Suprapubic skin (tissue), 4 donors: ENCODE measurements at regions not wholly inside any gene's neighbourhood (a gene's known extent, or its start where the extent isn't known, plus 50 kb on each side); places are given as distances from the start of the nearest gene placed in this dataset.

Source experiments
- DNase-seq, 2 donors: peaks; one replicate each; pipeline ENCODE4 v3.0.0-alpha.2; 2019; ENCODE audit warnings: low spot score in 2 of 2
- H3K27ac ChIP-seq: fragments of 200-600 bp; sonication (generic); one replicate; pipeline ENCODE4 v1.5.1; 2019
- H3K27me3 ChIP-seq: fragments of 200-600 bp; sonication (generic); one replicate; pipeline ENCODE4 v1.5.1; 2019
- H3K36me3 ChIP-seq: fragments of 200-600 bp; sonication (generic); one replicate; pipeline ENCODE4 v1.5.1; 2019
- H3K4me1 ChIP-seq: fragments of 200-600 bp; sonication (generic); one replicate; pipeline ENCODE4 v1.5.1; 2019
- H3K4me3 ChIP-seq: fragments of 200-600 bp; sonication (generic); one replicate; pipeline ENCODE4 v1.5.1; 2019; ENCODE audit warnings: mild to moderate bottlenecking
- H3K9me3 ChIP-seq: fragments of 200-600 bp; sonication (generic); one replicate; pipeline ENCODE4 v1.5.1; 2019
- CTCF ChIP-seq, 2 donors: fragments of 200-600 bp in 1 of 2; fragments of 450-650 bp in 1 of 2; sonication (generic) in 1 of 2; IDR thresholded peaks; one replicate each; pipeline ENCODE4 v1.5.1; 2016 to 2019; ENCODE audit warnings: antibody characterized with exemption in 2 of 2, mild to moderate bottlenecking in 1 of 2, moderate library complexity in 1 of 2
- EP300 ChIP-seq: sonication (generic); formaldehyde crosslinking; IDR thresholded peaks from one replicate; pipeline ENCODE4 v1.6.1; 2017; ENCODE audit warnings: antibody characterized with exemption
- POLR2A ChIP-seq, 2 donors: fragments of 450-650 bp; IDR thresholded peaks; one replicate each; pipeline ENCODE4 v1.6.1; 2017; ENCODE audit warnings: antibody characterized with exemption in 2 of 2, mild to moderate bottlenecking in 2 of 2, moderate library complexity in 2 of 2
- POLR2AphosphoS5 ChIP-seq, 3 donors: sonication (generic); formaldehyde crosslinking; IDR thresholded peaks; one replicate each; pipeline ENCODE4 v1.6.1; 2017; ENCODE audit warnings: antibody characterized with exemption in 3 of 3
- WGBS: methylation state at CpG from one replicate; pipeline ENCODE4 v1.1.5; 2018; 5-methylcytosine and 5-hydroxymethylcytosine counted together

- WGBS: 85% methylated on average over 3 of the region's 3 CpGs
- Histone ChIP-seq H3K27me3 (no peaks in the 10 kb centered on the region), H3K36me3 (no peaks in the 10 kb centered on the region), H3K27ac (no peak overlapping the region), H3K4me3 (no peak overlapping the region), H3K9me3 (no peaks in the 10 kb centered on the region), H3K4me1 (no peaks in the 10 kb centered on the region)
- TF ChIP-seq EP300 (no peak), POLR2AphosphoS5 (IDR thresholded peaks at IDR 0.05) (no peak), CTCF (IDR thresholded peaks at IDR 0.05) (no peak), POLR2A (IDR thresholded peaks at IDR 0.05) (no peak)
- DNase-seq: no peak
These were observed 499.2 kb upstream of the ATP2B1 start for GRCh38 chr12:90207799-90208198.

- no peaks in the 10 kb centered on the region for H3K4me1 ChIP-seq
- H3K36me3 ChIP-seq: no peaks in the 10 kb centered on the region
- WGBS: 90% methylated on average over 2 of the region's 2 CpGs
- no peak for DNase-seq
- H3K9me3 ChIP-seq: no peaks in the 10 kb centered on the region
- H3K27ac ChIP-seq: no peak overlapping the region
- H3K27me3 ChIP-seq: no peaks in the 10 kb centered on the region
- TF ChIP-seq EP300 (no peak), CTCF (IDR thresholded peaks at IDR 0.05) (no peak), POLR2AphosphoS5 (IDR thresholded peaks at IDR 0.05) (no peak), POLR2A (IDR thresholded peaks at IDR 0.05) (no peak)
- no peak overlapping the region for H3K4me3 ChIP-seq
These were observed 496.5 kb upstream of the ATP2B1 start for GRCh38 chr12:90205165-90205564.

- Histone ChIP-seq H3K9me3 (no peaks in the 10 kb centered on the region), H3K36me3 (no peaks in the 10 kb centered on the region), H3K27ac (no peak overlapping the region), H3K4me3 (no peak overlapping the region), H3K27me3 (no peaks in the 10 kb centered on the region), H3K4me1 (no peaks in the 10 kb centered on the region)
- TF ChIP-seq POLR2A (IDR thresholded peaks at IDR 0.05): no peak
- TF ChIP-seq EP300: no peak
- TF ChIP-seq CTCF (IDR thresholded peaks at IDR 0.05): no peak
- no peak for TF ChIP-seq POLR2AphosphoS5 (IDR thresholded peaks at IDR 0.05)
- 93% methylated on average over 1 of the region's 1 CpG for WGBS
- no peak for DNase-seq
These were observed 494.9 kb upstream of the ATP2B1 start for GRCh38 chr12:90203556-90203955.

- no peak for DNase-seq
- Histone ChIP-seq H3K4me3 (no peak overlapping the region), H3K36me3 (no peaks in the 10 kb centered on the region), H3K27ac (no peak overlapping the region), H3K27me3 (no peaks in the 10 kb centered on the region), H3K9me3 (no peaks in the 10 kb centered on the region), H3K4me1 (no peaks in the 10 kb centered on the region)
- 26% methylated on average over 1 of the region's 1 CpG for WGBS
- TF ChIP-seq EP300 (no peak), POLR2A (IDR thresholded peaks at IDR 0.05) (no peak), CTCF (IDR thresholded peaks at IDR 0.05) (no peak), POLR2AphosphoS5 (IDR thresholded peaks at IDR 0.05) (no peak)
These were observed 490.4 kb upstream of the ATP2B1 start for GRCh38 chr12:90199006-90199405.

- WGBS: 73% methylated on average over 3 of the region's 3 CpGs
- Histone ChIP-seq H3K36me3 (no peaks in the 10 kb centered on the region), H3K27me3 (no peaks in the 10 kb centered on the region), H3K4me1 (no peaks in the 10 kb centered on the region), H3K27ac (no peak overlapping the region), H3K9me3 (no peaks in the 10 kb centered on the region), H3K4me3 (no peak overlapping the region)
- TF ChIP-seq CTCF (IDR thresholded peaks at IDR 0.05) (no peak), EP300 (no peak), POLR2A (IDR thresholded peaks at IDR 0.05) (no peak), POLR2AphosphoS5 (IDR thresholded peaks at IDR 0.05) (no peak)
- DNase-seq: no peak
These were observed 484.9 kb upstream of the ATP2B1 start for GRCh38 chr12:90193500-90193899.
